GM12873 (cell line): ENCODE measurements at regions not wholly inside any gene's neighbourhood (a gene's known extent, or its start where the extent isn't known, plus 50 kb on each side); places are given as distances from the start of the nearest gene placed in this dataset.

Experiments used
- TF ChIP-seq, protein P1 (sequence below): IDR thresholded peaks from 2 replicates; pipeline ENCODE4 v1.5.1; 2012; ENCODE audit warnings: low read depth, mild to moderate bottlenecking, moderate library complexity, low read length, control low read depth; ENCODE audit not compliant: insufficient read depth; ENCODE audit errors: missing control alignments

DNA sequence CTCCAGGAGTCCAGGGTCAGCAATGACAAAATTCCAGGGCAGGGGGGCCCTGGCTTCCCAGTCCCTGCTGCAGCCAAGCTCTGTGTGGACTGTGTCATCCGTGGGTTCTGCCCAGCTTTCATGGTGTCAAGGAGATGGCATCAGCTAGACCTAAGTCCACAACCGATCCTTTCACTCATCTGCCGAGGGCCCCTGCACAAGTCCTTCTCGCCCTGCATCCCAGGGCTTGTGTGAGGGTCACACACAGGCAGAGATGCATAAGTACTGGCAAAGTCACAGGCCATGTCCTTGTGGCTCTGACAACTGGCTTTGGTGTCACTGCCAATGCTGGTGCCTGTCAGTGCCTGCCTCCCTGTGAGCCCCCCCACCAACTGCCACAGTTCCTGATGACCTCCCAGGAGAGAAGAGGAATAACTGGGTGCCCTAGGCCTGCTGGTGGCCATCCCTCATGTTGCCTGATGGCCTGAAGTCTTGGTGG lies 181.4 kb upstream of the CST7 start:
- TF ChIP-seq, protein P1, sequence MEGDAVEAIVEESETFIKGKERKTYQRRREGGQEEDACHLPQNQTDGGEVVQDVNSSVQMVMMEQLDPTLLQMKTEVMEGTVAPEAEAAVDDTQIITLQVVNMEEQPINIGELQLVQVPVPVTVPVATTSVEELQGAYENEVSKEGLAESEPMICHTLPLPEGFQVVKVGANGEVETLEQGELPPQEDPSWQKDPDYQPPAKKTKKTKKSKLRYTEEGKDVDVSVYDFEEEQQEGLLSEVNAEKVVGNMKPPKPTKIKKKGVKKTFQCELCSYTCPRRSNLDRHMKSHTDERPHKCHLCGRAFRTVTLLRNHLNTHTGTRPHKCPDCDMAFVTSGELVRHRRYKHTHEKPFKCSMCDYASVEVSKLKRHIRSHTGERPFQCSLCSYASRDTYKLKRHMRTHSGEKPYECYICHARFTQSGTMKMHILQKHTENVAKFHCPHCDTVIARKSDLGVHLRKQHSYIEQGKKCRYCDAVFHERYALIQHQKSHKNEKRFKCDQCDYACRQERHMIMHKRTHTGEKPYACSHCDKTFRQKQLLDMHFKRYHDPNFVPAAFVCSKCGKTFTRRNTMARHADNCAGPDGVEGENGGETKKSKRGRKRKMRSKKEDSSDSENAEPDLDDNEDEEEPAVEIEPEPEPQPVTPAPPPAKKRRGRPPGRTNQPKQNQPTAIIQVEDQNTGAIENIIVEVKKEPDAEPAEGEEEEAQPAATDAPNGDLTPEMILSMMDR = no peak

DNA sequence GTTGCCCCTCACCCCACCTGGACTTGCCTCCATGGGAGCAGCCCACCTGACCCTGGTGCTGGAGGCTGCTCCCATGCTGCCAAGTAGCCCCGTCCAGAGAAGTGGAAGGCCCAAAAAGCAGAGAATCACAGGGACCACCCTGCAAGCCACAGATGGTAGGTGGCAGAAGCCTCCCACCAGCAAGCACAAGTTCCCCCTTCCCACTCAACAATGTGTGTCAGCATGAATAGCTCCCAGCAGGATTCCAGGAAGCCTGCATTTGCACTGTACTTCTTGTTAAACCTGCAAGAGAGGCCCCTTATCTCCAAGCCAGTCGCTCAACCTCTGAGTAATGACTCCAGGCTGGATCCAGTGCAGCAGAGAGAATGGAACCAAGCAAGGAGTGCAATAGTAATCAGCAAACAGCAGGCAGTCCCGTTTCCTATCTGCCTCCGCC lies 180.8 kb upstream of the CST7 start:
- TF ChIP-seq, protein P1 = no peak

DNA sequence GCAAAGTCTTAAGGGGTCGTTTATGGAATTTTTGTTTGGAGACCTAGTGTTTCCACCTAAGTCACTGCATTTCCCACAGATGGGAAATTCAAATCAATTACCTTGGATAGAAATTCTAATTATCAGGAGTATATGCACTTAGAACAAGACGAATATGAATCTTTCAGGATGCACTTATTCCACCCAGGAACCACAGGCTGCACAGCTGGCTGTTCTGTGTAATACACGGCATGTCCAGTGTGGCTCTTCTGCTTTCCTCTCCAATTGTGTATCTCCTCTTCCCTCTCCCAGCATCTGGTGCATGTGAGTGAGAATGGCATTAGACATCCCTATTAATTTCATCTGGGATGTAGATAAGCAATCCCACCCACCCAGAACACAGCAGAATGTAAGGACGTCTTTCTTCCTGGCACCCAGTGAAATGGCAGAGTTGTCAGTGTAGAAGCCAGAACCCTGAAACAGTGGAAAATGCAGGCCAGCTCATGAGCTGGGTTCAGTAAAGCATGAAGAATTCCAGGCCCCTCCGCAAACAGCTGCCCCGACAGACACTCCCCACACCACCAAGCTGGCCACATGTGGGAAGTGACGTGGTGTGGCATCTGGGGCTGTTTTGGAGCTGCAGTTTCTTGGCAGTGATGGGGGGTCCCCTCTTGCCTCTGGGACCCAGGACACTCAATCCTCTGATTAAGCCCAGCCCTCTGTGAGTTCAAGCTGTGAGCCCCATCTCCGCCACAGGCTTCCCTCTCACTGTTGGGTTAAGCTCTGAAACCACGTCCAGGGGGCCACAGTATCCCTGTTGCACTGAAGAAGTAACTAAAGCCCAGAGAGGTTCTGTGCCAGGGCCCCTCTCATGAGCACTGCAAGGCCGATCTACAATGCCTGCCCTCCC lies 180.1 kb upstream of the CST7 start:
- TF ChIP-seq, protein P1 = no peak

DNA sequence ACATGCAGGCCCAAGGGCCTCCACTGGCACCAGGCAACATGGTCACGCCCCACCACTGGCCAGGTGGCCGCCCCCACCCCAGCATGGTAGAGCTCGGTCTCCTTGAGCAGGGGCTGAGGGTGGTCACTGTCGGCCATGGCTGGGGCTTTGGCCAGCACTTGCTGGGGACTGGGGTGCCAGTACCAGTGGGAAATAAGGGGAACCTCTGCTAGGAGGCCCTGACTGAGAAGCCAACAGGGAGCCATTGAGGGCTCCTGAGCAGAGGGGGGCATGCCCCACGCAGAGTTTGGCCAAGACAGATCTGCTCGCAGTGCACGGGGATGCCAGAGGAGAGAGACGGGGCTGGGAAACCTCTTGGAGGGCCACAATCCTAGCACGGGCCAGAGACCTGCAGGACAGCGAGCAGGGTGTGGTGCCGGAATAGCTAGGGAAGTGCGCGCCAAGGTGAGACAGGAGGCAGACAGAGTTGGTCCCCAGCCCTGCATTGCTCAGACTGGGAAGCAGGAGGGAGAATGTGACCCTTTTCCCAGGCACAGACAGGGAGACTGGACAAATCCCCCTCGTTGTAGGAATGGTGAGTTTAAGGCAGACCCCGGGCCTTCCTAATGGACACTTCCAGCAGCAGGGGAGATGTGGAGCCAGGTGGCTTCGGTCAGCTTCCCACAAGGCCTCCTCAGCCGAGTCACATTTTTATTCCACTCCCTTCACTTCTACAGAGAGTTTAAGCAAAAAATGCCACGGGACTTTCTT lies 179.0 kb upstream of the CST7 start:
- TF ChIP-seq, protein P1 = no peak

DNA sequence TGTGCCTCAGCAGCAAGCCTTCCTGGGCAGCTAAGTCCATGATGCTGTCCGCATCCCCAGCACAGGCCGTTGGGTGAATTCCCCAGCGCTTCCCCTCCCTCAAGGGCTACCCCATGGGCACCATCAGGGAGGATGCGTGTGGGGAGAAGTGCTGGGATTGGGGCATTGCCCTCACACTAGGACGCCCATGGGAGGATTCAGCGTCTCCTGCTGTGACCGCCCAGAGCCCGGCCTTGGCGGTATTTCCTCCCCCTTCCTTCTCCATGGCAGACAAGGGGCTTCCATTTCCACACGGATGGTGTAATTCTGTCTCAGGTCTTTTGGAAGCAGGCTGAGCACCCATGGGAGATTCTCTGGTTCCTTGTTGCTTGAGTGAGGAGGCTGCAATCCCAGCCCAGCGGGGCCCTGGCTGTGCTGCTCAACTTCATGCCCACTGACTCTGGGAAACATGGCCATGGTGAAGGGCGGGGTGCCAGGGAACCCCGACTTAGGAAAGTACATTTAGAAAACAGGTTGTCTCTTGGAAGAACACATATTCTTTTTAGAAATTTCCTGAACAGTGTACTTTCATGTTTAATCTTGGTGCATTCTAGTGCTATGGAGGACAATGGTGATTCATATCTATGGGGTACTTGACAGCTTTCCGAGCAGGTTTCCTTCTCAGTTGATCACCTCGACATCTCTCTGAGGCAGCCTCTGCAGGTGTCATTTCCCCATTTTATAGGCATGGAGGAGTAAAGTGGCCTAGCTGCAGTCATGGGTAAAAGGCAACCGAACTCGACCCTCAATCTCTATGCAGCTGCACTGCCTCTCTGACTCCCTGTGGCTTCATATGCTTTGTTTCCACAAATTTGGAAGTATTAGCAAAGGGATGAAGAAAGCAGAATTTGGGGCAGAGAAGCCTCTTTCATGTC lies 178.2 kb upstream of the CST7 start:
- TF ChIP-seq, protein P1 = no peak

DNA sequence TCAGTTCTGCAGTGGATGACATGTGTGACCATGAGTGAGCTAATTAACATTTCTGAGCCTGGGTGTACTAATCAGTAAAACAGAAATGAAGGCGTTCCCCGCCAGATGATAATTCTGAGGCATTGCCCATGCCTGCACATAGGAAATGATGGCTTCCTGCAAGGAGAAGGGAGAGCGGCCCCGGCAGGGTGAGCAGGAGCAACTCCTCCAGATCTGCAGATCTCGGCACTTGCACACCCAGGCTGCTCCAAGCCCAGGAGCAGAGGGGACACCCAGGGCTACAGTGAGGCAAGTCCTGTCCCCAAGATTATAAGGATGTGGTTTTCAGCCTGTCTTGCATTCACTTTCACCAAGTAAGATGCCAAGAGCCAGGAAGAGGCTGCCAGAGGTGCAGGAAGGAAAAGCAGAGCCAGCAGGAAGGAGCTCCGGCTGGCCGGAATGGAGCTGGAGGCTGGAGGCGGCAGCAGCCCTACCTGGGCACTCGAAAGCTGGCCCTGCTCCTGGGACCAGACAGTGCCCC lies 177.5 kb upstream of the CST7 start:
- TF ChIP-seq, protein P1 = no peak
